Osteoblast (primary cell): ENCODE measurements at regions not wholly inside any gene's neighbourhood (a gene's known extent, or its start where the extent isn't known, plus 50 kb on each side); places are given as distances from the start of the nearest gene placed in this dataset.
"Not testable (repeated sequence)": the region's sequence is repeated elsewhere in the genome, so short reads cannot be mapped to it uniquely, and the experiment has no call there.

Experiments
- DNase-seq: peaks from one replicate; pipeline ENCODE4 v3.0.0; 2011; ENCODE audit warnings: low spot score, mixed read lengths; ENCODE audit not compliant: insufficient read length; ENCODE audit errors: missing footprints
- H2AFZ ChIP-seq: 2 replicates; pipeline ENCODE4 v1.6.0; 2011; ENCODE audit warnings: mild to moderate bottlenecking, low read length
- H3K27ac ChIP-seq: 2 replicates; pipeline ENCODE4 v1.5.1; 2011; ENCODE audit warnings: mild to moderate bottlenecking, low read depth, low read length, moderate library complexity
- H3K27me3 ChIP-seq: 2 replicates; pipeline ENCODE4 v1.6.0; 2012; ENCODE audit warnings: mild to moderate bottlenecking, control low read depth, inconsistent platforms, low read length, moderate library complexity; ENCODE audit not compliant: insufficient read depth
- H3K36me3 ChIP-seq: 2 replicates; pipeline ENCODE4 v1.5.1; 2011; ENCODE audit warnings: mild to moderate bottlenecking, low read length, control low read depth, moderate library complexity; ENCODE audit not compliant: insufficient read depth
- H3K4me1 ChIP-seq: 2 replicates; pipeline ENCODE4 v1.5.1; 2011; ENCODE audit warnings: mild to moderate bottlenecking, low read length, control low read depth, moderate library complexity; ENCODE audit not compliant: insufficient read depth
- H3K4me2 ChIP-seq: 2 replicates; pipeline ENCODE4 v1.6.0; 2011; ENCODE audit warnings: mild to moderate bottlenecking, low read length; ENCODE audit not compliant: insufficient read depth
- H3K4me3 ChIP-seq: fragments of 200-600 bp; sonication (generic); 3 replicates; pipeline ENCODE4 v1.5.1; 2012; ENCODE audit warnings: mild to moderate bottlenecking, low read length, inconsistent platforms; ENCODE audit not compliant: insufficient read depth
- H3K79me2 ChIP-seq: 2 replicates; pipeline ENCODE4 v1.6.0; 2012; ENCODE audit warnings: mild to moderate bottlenecking, low read length, control low read depth, inconsistent platforms; ENCODE audit not compliant: insufficient read depth
- H3K9me3 ChIP-seq: 2 replicates; pipeline ENCODE4 v1.5.1; 2011; ENCODE audit warnings: low read depth, low read length, control low read depth
- H4K20me1 ChIP-seq: 2 replicates; pipeline ENCODE4 v1.6.0; 2012; ENCODE audit warnings: mild to moderate bottlenecking, low read length, control low read depth; ENCODE audit not compliant: insufficient read depth
- TF ChIP-seq, protein P1 (sequence below): IDR thresholded peaks from 2 replicates; pipeline ENCODE4 v1.5.1; 2011; ENCODE audit warnings: mild to moderate bottlenecking, low read depth, low read length, moderate library complexity; ENCODE audit errors: extremely low read depth

DNA sequence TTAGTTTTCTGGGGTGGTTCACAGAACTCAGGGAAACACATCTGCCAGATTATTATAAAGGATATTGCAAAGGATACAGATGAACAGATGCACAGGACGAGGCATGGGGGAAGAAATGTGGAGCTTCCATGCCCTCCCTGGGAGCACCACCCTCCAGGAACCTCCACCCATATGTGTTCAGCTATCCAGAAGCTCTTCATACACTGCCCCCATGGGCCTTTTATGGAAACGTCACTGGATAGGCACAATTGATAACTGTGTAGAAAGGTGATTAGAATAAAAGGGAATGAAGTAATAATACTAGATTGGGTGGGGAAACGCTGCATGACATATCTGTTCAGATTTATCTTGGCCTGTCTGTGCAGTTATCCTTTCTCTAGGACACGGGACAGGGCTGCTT, 357.9 kb downstream of the HS3ST1 start:
- DNase-seq: peak; percentile 30
- Histone ChIP-seq H3K27me3 (no peaks in the 10 kb centered on the region), H3K4me1 (no peaks in the 10 kb centered on the region), H3K4me3 (no peak overlapping the region), H3K79me2 (no peaks in the 10 kb centered on the region), H4K20me1 (no peaks in the 10 kb centered on the region), H2AFZ (no peak overlapping the region), H3K9me3 (no peaks in the 10 kb centered on the region), H3K27ac (no peak overlapping the region), H3K4me2 (no peak overlapping the region), H3K36me3 (no peaks in the 10 kb centered on the region)
- TF ChIP-seq, protein P1, sequence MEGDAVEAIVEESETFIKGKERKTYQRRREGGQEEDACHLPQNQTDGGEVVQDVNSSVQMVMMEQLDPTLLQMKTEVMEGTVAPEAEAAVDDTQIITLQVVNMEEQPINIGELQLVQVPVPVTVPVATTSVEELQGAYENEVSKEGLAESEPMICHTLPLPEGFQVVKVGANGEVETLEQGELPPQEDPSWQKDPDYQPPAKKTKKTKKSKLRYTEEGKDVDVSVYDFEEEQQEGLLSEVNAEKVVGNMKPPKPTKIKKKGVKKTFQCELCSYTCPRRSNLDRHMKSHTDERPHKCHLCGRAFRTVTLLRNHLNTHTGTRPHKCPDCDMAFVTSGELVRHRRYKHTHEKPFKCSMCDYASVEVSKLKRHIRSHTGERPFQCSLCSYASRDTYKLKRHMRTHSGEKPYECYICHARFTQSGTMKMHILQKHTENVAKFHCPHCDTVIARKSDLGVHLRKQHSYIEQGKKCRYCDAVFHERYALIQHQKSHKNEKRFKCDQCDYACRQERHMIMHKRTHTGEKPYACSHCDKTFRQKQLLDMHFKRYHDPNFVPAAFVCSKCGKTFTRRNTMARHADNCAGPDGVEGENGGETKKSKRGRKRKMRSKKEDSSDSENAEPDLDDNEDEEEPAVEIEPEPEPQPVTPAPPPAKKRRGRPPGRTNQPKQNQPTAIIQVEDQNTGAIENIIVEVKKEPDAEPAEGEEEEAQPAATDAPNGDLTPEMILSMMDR: no peak

DNA sequence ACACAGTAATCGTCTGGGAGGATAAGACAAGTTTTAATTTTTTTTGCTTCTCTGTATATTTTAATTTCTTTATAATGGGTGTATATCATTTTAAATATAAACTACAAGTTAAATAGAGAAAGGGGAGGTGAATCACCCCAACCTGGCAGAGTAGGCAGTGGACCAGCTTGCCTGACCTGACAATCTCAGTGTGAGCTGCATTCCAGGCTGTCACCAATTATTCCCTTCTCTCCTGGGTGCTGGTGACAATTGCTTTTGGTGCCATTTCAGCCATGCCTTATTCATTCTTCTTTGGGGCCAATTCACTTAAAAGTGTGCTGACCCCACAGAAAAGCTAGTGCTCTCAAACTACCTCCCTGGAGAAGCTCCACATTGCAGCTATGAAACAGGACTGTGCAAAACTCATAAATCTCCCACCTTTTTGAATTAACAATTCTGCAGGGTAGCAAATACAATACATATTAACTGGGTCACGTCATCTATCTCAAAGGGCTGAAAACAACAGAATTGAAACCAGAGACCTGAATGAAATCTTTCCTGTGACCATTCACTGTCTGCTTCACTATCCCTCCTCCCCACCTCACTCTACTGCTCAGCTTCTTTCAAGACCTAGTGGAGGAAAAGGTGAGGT, 359.0 kb downstream of the HS3ST1 start:
- Histone ChIP-seq H3K27ac (no peak overlapping the region), H3K9me3 (no peaks in the 10 kb centered on the region), H4K20me1 (no peaks in the 10 kb centered on the region), H3K79me2 (no peaks in the 10 kb centered on the region), H3K4me1 (no peaks in the 10 kb centered on the region), H3K4me3 (no peak overlapping the region), H3K27me3 (no peaks in the 10 kb centered on the region), H3K4me2 (no peak overlapping the region), H3K36me3 (no peaks in the 10 kb centered on the region), H2AFZ (no peak overlapping the region)
- no peak for DNase-seq
- TF ChIP-seq, protein P1: no peak

DNA sequence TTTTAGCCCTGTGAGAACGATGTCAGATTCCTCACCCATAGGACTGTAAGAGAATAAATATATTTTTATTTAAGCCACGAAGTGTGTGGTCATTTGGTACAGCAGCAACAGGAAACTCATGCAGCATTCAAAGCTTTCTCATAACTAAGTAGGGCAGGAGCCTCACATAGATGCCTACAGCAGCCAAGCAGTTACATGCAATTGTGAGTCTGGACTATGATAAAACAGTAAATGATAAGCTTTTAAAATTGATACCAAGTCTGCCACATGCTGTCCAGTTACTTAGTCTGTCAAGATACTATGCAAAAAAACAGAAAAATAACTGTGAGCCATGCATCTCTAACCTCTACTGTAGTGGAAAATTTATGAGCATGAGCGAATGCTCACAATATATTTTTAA, 359.6 kb downstream of the HS3ST1 start:
- Histone ChIP-seq H3K4me3 (no peak overlapping the region), H3K4me1 (no peaks in the 10 kb centered on the region), H3K36me3 (no peaks in the 10 kb centered on the region), H3K9me3 (no peaks in the 10 kb centered on the region), H3K27ac (no peak overlapping the region), H3K4me2 (no peak overlapping the region), H4K20me1 (no peaks in the 10 kb centered on the region), H3K27me3 (no peaks in the 10 kb centered on the region), H2AFZ (no peak overlapping the region), H3K79me2 (no peaks in the 10 kb centered on the region)
- TF ChIP-seq, protein P1: no peak
- DNase-seq: no peak

DNA sequence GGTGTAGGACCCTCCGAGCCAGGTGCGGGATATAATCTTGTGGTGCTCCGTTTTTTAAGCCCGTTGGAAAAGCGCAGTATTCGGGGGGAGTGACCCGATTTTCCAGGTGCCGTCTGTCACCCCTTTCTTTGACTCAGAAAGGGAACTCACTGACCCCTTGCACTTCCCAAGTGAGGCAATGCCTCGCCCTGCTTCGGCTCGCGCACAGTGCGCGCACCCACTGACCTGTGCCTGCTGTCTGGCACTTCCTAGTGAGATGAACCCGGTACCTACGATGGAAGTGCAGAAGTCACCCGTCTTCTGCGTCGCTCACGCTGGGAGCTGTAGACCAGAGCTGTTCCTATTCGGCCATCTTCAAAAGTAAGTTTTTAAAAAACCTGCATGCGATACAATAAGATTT, 362.1 kb downstream of the HS3ST1 start:
- H4K20me1 ChIP-seq, H3K9me3 ChIP-seq, H3K36me3 ChIP-seq, H3K4me2 ChIP-seq, H3K4me3 ChIP-seq, H3K4me1 ChIP-seq, H2AFZ ChIP-seq, DNase-seq, H3K27ac ChIP-seq, H3K27me3 ChIP-seq, H3K79me2 ChIP-seq: not testable (repeated sequence)

DNA sequence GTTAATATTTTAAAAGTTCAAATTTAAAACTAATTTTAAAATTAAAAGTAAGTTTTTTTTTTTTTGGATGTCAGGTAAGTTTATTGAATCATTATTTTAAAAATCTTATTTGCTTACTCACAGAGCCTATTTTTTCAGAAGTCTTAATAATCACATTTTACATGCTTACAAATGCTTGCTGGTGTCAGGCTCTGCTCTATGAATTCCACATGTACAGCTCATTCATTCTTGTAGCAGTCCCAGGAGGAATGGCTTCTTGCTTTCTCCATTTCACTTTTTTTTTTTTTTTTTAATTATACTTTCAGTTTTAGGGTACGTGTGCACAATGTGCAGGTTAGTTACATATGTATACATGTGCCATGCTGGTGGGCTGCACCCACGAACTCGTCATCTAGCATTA, 368.1 kb downstream of the HS3ST1 start:
- H2AFZ ChIP-seq, H4K20me1 ChIP-seq, DNase-seq: not testable (repeated sequence)

DNA sequence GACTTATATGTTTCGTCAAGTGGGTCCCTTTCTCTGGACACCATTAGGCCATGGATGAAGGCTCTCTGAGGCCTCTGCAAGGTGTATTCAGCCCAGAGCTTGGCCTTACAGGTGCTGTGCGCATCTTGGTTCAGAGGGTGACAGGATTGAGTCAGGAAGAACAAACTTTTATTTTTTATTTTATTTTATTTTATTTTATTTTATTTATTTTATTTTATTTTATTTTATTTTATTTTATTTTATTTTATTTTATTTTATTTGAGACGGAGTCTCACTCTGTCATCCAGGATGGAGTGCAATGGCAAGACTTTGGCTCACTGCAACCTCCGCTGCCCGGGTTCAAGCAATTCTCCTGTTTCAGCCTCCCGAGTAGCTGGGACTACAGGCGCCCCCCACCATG, 370.4 kb upstream of the CLNK start:
- DNase-seq, H3K27me3 ChIP-seq, H3K4me3 ChIP-seq, H3K27ac ChIP-seq, H3K4me1 ChIP-seq, H3K36me3 ChIP-seq, H3K79me2 ChIP-seq, H3K4me2 ChIP-seq, H3K9me3 ChIP-seq, H2AFZ ChIP-seq, H4K20me1 ChIP-seq: not testable (repeated sequence)

More for the DNA sequence above, 368.1 kb downstream of the HS3ST1 start:
- not testable (repeated sequence) for H3K4me2 ChIP-seq, H3K36me3 ChIP-seq, H3K4me3 ChIP-seq, H3K9me3 ChIP-seq, H3K4me1 ChIP-seq, H3K27ac ChIP-seq, H3K27me3 ChIP-seq, H3K79me2 ChIP-seq
